Parathyroid adenoma (tissue), 2 donors: ENCODE measurements at regions not wholly inside any gene's neighbourhood (a gene's known extent, or its start where the extent isn't known, plus 50 kb on each side); places are given as distances from the start of the nearest gene placed in this dataset.

ENCODE experiments used
- H2AFZ ChIP-seq: fragments of 300-600 bp; sonication (generic); one replicate; pipeline ENCODE4 v1.7.0; 2017; ENCODE audit warnings: antibody characterized with exemption, mild to moderate bottlenecking
- H3K27ac ChIP-seq: fragments of 300-600 bp; sonication (generic); one replicate; pipeline ENCODE4 v1.7.0; 2017
- H3K27me3 ChIP-seq: fragments of 300-600 bp; sonication (generic); one replicate; pipeline ENCODE4 v1.7.0; 2017; ENCODE audit warnings: low read length; ENCODE audit not compliant: control insufficient read depth, insufficient read depth
- H3K36me3 ChIP-seq: fragments of 300-600 bp; sonication (generic); one replicate; pipeline ENCODE4 v1.7.0; 2017; ENCODE audit warnings: low read length; ENCODE audit not compliant: control insufficient read depth, insufficient read depth
- H3K4me1 ChIP-seq: fragments of 300-600 bp; sonication (generic); one replicate; pipeline ENCODE4 v1.7.0; 2017; ENCODE audit warnings: control low read depth
- H3K4me2 ChIP-seq: fragments of 300-600 bp; sonication (generic); one replicate; pipeline ENCODE4 v1.7.0; 2017; ENCODE audit warnings: low read length
- H3K4me3 ChIP-seq: fragments of 300-600 bp; sonication (generic); one replicate; pipeline ENCODE4 v1.7.0; 2017; ENCODE audit warnings: low read depth, low read length
- H3K79me2 ChIP-seq: fragments of 300-600 bp; sonication (generic); one replicate; pipeline ENCODE4 v1.7.0; 2017; ENCODE audit warnings: control low read depth
- H3K9ac ChIP-seq: fragments of 300-600 bp; sonication (generic); one replicate; pipeline ENCODE4 v1.7.0; 2017; ENCODE audit warnings: mild to moderate bottlenecking
- H3K9me3 ChIP-seq: fragments of 300-600 bp; sonication (generic); one replicate; pipeline ENCODE4 v1.7.0; 2017; ENCODE audit warnings: low read length; ENCODE audit not compliant: control insufficient read depth
- CTCF ChIP-seq: fragments of 300-600 bp; sonication (generic); IDR thresholded peaks from one replicate; pipeline ENCODE4 v1.7.0; 2017; ENCODE audit warnings: antibody characterized with exemption, mild to moderate bottlenecking
- donor health status: primary hyperparathyroidism.

GRCh38 chr2:221106241-221106640 lies 465.9 kb downstream of the EPHA4 start:
- no peak for TF ChIP-seq CTCF
- H3K27me3 ChIP-seq, result no peaks in the 10 kb centered on the region
- no peak overlapping the region for H2AFZ ChIP-seq
- H3K79me2 ChIP-seq, result no peaks in the 10 kb centered on the region
- H3K36me3 ChIP-seq, result no peaks in the 10 kb centered on the region
- H3K9ac ChIP-seq, result no peak overlapping the region
- no peaks in the 10 kb centered on the region for H3K4me1 ChIP-seq
- no peak overlapping the region for H3K27ac ChIP-seq
- H3K4me3 ChIP-seq, result no peak overlapping the region
- no peak overlapping the region for H3K4me2 ChIP-seq
- H3K9me3 ChIP-seq, result no peaks in the 10 kb centered on the region

GRCh38 chr2:221107424-221107823 lies 464.7 kb downstream of the EPHA4 start:
- H3K9me3 ChIP-seq, result no peaks in the 10 kb centered on the region
- no peaks in the 10 kb centered on the region for H3K36me3 ChIP-seq
- H3K4me3 ChIP-seq, result no peak overlapping the region
- H2AFZ ChIP-seq, result no peak overlapping the region
- H3K4me2 ChIP-seq, result no peak overlapping the region
- H3K27ac ChIP-seq, result no peak overlapping the region
- H3K4me1 ChIP-seq, result no peaks in the 10 kb centered on the region
- TF ChIP-seq CTCF, result no peak
- H3K27me3 ChIP-seq, result no peaks in the 10 kb centered on the region
- H3K79me2 ChIP-seq, result no peaks in the 10 kb centered on the region
- H3K9ac ChIP-seq, result no peak overlapping the region

- TF ChIP-seq CTCF, result no peak
- Histone ChIP-seq H3K9me3 (no peaks in the 10 kb centered on the region), H3K36me3 (no peaks in the 10 kb centered on the region), H3K4me2 (no peak overlapping the region), H3K4me1 (no peaks in the 10 kb centered on the region), H3K27me3 (no peaks in the 10 kb centered on the region), H2AFZ (no peak overlapping the region), H3K9ac (no peak overlapping the region), H3K79me2 (no peaks in the 10 kb centered on the region), H3K27ac (no peak overlapping the region), H3K4me3 (no peak overlapping the region)
These were observed 462.6 kb downstream of the EPHA4 start for GRCh38 chr2:221109552-221109951.

- Histone ChIP-seq H3K4me1 (no peaks in the 10 kb centered on the region), H3K79me2 (no peaks in the 10 kb centered on the region), H3K4me2 (no peak overlapping the region), H3K4me3 (no peak overlapping the region), H3K36me3 (no peaks in the 10 kb centered on the region), H3K27ac (no peak overlapping the region), H3K27me3 (no peaks in the 10 kb centered on the region), H3K9ac (no peak overlapping the region), H2AFZ (no peak overlapping the region), H3K9me3 (no peaks in the 10 kb centered on the region)
- TF ChIP-seq CTCF, result no peak
These were observed 460.4 kb downstream of the EPHA4 start for GRCh38 chr2:221111739-221112138.

- no peak overlapping the region for H3K4me2 ChIP-seq
- no peaks in the 10 kb centered on the region for H3K9me3 ChIP-seq
- H3K27me3 ChIP-seq, result no peaks in the 10 kb centered on the region
- H3K79me2 ChIP-seq, result no peaks in the 10 kb centered on the region
- no peaks in the 10 kb centered on the region for H3K4me1 ChIP-seq
- H2AFZ ChIP-seq, result no peak overlapping the region
- H3K4me3 ChIP-seq, result no peak overlapping the region
- no peak overlapping the region for H3K9ac ChIP-seq
- no peaks in the 10 kb centered on the region for H3K36me3 ChIP-seq
- TF ChIP-seq CTCF, result no peak
- no peak overlapping the region for H3K27ac ChIP-seq
These were observed 459.4 kb downstream of the EPHA4 start for GRCh38 chr2:221112744-221113143.
